ENCODE measurements at regions not wholly inside any gene's neighbourhood (a gene's known extent, or its start where the extent isn't known, plus 50 kb on each side); places are given as distances from the start of the nearest gene placed in this dataset.

- Mint-ChIP-seq H3K4me1 (ENCODE audit: low read depth) (no peaks in the 10 kb centered on the region), H3K4me3 (ENCODE audit: unreplicated experiment) (no peak overlapping the region), H3K27ac (ENCODE audit: unreplicated experiment) (no peak overlapping the region), H3K36me3 (ENCODE audit: low read depth) (no peaks in the 10 kb centered on the region), H3K9me3 (ENCODE audit: low read depth) (peaks cover 4% of the 10 kb centered on the region), H3K27me3 (ENCODE audit: low read depth) (no peaks in the 10 kb centered on the region)
- no peak for DNase-seq (ENCODE audit: low spot score)
- TF ChIP-seq CTCF (IDR thresholded peaks at IDR 0.05) = no peak
These were observed 54.1 kb upstream of the SHLD1 start for GRCh38 chr20:5696011-5696559.

GRCh38 chr20:5691918-5692618, 58.1 kb upstream of the SHLD1 start:
- no peak for TF ChIP-seq CTCF (IDR thresholded peaks at IDR 0.05)
- Mint-ChIP-seq H3K4me1 (ENCODE audit: low read depth) (no peaks in the 10 kb centered on the region), H3K9me3 (ENCODE audit: low read depth) (peaks cover 2% of the 10 kb centered on the region), H3K27me3 (ENCODE audit: low read depth) (peaks cover under 1% of the 10 kb centered on the region), H3K27ac (ENCODE audit: unreplicated experiment) (no peak overlapping the region), H3K36me3 (ENCODE audit: low read depth) (no peaks in the 10 kb centered on the region), H3K4me3 (ENCODE audit: unreplicated experiment) (no peak overlapping the region)
- DNase-seq (ENCODE audit: low spot score) = no peak

GRCh38 chr20:5689463-5689862, 60.7 kb upstream of the SHLD1 start:
- Mint-ChIP-seq H3K27ac (ENCODE audit: unreplicated experiment) (no peak overlapping the region), H3K9me3 (ENCODE audit: low read depth) (no peaks in the 10 kb centered on the region), H3K4me3 (ENCODE audit: unreplicated experiment) (no peak overlapping the region), H3K36me3 (ENCODE audit: low read depth) (no peaks in the 10 kb centered on the region), H3K27me3 (ENCODE audit: low read depth) (peaks cover 3% of the 10 kb centered on the region), H3K4me1 (ENCODE audit: low read depth) (no peaks in the 10 kb centered on the region)
- TF ChIP-seq CTCF (IDR thresholded peaks at IDR 0.05) = no peak
- no peak for DNase-seq (ENCODE audit: low spot score)

- H3K27ac Mint-ChIP-seq (ENCODE audit: unreplicated experiment) = no peak overlapping the region
- no peaks in the 10 kb centered on the region for H3K9me3 Mint-ChIP-seq (ENCODE audit: low read depth)
- no peak for TF ChIP-seq CTCF (IDR thresholded peaks at IDR 0.05)
- no peaks in the 10 kb centered on the region for H3K36me3 Mint-ChIP-seq (ENCODE audit: low read depth)
- H3K4me3 Mint-ChIP-seq (ENCODE audit: unreplicated experiment) = no peak overlapping the region
- no peaks in the 10 kb centered on the region for H3K4me1 Mint-ChIP-seq (ENCODE audit: low read depth)
- DNase-seq (ENCODE audit: low spot score) = no peak
- peaks cover 3% of the 10 kb centered on the region for H3K27me3 Mint-ChIP-seq (ENCODE audit: low read depth)
These were observed 61.7 kb upstream of the SHLD1 start for GRCh38 chr20:5688431-5688972.

- no peaks in the 10 kb centered on the region for H3K4me1 Mint-ChIP-seq (ENCODE audit: low read depth)
- H3K4me3 Mint-ChIP-seq (ENCODE audit: unreplicated experiment) = no peak overlapping the region
- no peak overlapping the region for H3K27ac Mint-ChIP-seq (ENCODE audit: unreplicated experiment)
- H3K36me3 Mint-ChIP-seq (ENCODE audit: low read depth) = no peaks in the 10 kb centered on the region
- TF ChIP-seq CTCF (IDR thresholded peaks at IDR 0.05) = no peak
- H3K9me3 Mint-ChIP-seq (ENCODE audit: low read depth) = no peaks in the 10 kb centered on the region
- H3K27me3 Mint-ChIP-seq (ENCODE audit: low read depth) = peaks cover 3% of the 10 kb centered on the region
- no peak for DNase-seq (ENCODE audit: low spot score)
These were observed 62.3 kb upstream of the SHLD1 start for GRCh38 chr20:5687884-5688283.
